GM12891 (cell line): ENCODE measurements at regions not wholly inside any gene's neighbourhood (a gene's known extent, or its start where the extent isn't known, plus 50 kb on each side); places are given as distances from the start of the nearest gene placed in this dataset.

Experiments used
- PAX5 ChIP-seq: IDR thresholded peaks from 2 replicates; pipeline ENCODE4 v1.6.1; 2011; ENCODE audit warnings: low read length, moderate library complexity, mild to moderate bottlenecking; ENCODE audit not compliant: insufficient read depth, severe bottlenecking
- POLR2A ChIP-seq: IDR thresholded peaks from 2 replicates; pipeline ENCODE4 v1.6.1; 2011; ENCODE audit warnings: low read depth, low read length, control low read depth
- POLR2AphosphoS5 ChIP-seq: IDR thresholded peaks from 2 replicates; pipeline ENCODE4 v1.6.1; 2011; ENCODE audit warnings: low read depth, low read length, control low read depth
- POU2F2 ChIP-seq: IDR thresholded peaks from 2 replicates; pipeline ENCODE4 v1.6.1; 2011; ENCODE audit warnings: low read depth, mild to moderate bottlenecking, control low read depth, low read length, moderate library complexity
- SPI1 ChIP-seq: IDR thresholded peaks from 2 replicates; pipeline ENCODE4 v1.6.1; 2011; ENCODE audit warnings: low read depth, low read length, control low read depth
- TAF1 ChIP-seq: IDR thresholded peaks from 2 replicates; pipeline ENCODE4 v1.6.1; 2011; ENCODE audit warnings: low read depth, low read length, control low read depth

- no peak for TF ChIP-seq POLR2A
- TF ChIP-seq POLR2AphosphoS5, result no peak
- no peak for TF ChIP-seq TAF1
- TF ChIP-seq PAX5, result no peak
- no peak for TF ChIP-seq SPI1
- TF ChIP-seq POU2F2, result no peak
These were observed 118.0 kb downstream of the MIAT start for GRCh38 chr22:26775394-26775793.
